ENCODE measurements at regions not wholly inside any gene's neighbourhood (a gene's known extent, or its start where the extent isn't known, plus 50 kb on each side); places are given as distances from the start of the nearest gene placed in this dataset.
"Not testable (repeated sequence)": the region's sequence is repeated elsewhere in the genome, so short reads cannot be mapped to it uniquely, and the experiment has no call there.

DNA sequence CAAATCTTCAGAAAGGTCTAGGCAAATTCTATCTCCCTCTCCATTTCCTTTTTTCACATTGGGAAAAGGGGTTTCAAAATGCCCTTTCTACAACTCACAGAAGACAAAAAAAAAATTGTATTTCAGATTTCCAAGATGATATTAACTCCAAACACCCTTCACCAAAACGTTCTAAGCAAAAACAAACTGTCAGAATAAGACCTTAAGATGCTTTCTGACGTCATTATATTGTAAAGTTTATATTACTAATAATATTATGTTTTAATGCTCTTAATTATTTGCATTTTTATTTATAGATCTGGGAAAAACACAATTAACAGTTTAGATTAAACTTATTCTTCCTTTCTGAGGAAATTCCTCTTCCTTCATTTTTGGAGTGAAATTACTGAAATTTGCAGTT is 624.2 kb downstream of the GALC start:
- TF ChIP-seq, protein P1, sequence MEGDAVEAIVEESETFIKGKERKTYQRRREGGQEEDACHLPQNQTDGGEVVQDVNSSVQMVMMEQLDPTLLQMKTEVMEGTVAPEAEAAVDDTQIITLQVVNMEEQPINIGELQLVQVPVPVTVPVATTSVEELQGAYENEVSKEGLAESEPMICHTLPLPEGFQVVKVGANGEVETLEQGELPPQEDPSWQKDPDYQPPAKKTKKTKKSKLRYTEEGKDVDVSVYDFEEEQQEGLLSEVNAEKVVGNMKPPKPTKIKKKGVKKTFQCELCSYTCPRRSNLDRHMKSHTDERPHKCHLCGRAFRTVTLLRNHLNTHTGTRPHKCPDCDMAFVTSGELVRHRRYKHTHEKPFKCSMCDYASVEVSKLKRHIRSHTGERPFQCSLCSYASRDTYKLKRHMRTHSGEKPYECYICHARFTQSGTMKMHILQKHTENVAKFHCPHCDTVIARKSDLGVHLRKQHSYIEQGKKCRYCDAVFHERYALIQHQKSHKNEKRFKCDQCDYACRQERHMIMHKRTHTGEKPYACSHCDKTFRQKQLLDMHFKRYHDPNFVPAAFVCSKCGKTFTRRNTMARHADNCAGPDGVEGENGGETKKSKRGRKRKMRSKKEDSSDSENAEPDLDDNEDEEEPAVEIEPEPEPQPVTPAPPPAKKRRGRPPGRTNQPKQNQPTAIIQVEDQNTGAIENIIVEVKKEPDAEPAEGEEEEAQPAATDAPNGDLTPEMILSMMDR (IDR thresholded peaks at IDR 0.05), result no peak
- no peaks in the 10 kb centered on the region for H3K4me1 Mint-ChIP-seq
- H3K27ac Mint-ChIP-seq, result no peak overlapping the region
- DNase-seq, result no peak
- H3K4me3 Mint-ChIP-seq, result no peak overlapping the region
- H3K27me3 Mint-ChIP-seq (ENCODE audit: low read depth, poor library complexity), result peaks cover 5% of the 10 kb centered on the region
- no peaks in the 10 kb centered on the region for H3K36me3 Mint-ChIP-seq (ENCODE audit: low read depth)
- H3K9me3 Mint-ChIP-seq, result no peaks in the 10 kb centered on the region

GRCh38 chr14:87360246-87360645 is 632.7 kb downstream of the GALC start:
- not testable (repeated sequence) for H3K36me3 Mint-ChIP-seq (ENCODE audit: low read depth); DNase-seq; H3K27me3 Mint-ChIP-seq (ENCODE audit: low read depth, poor library complexity); H3K4me3 Mint-ChIP-seq; H3K4me1 Mint-ChIP-seq; H3K27ac Mint-ChIP-seq
- peaks cover 26% of the 10 kb centered on the region for H3K9me3 Mint-ChIP-seq

DNA sequence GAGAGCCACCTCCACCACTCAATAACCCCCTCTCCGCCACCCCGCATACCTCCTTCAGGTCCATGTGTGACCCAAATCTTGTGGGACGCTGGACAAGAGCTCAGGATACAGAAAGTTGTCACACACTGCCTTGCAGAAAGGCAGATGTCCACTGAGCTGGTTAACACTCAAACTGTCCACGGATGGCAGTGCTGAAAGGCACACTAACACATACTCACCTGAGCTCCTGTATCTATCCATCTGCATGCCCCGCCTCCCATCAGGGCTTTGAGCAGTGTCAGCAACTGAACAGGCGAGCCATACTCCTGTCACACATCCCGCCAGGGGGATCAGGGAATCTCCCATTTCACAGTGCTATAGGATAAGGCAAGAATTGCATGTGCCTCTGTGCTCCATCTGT is 642.0 kb downstream of the GALC start:
- no peak overlapping the region for H3K4me3 Mint-ChIP-seq
- no peak overlapping the region for H3K27ac Mint-ChIP-seq

DNA sequence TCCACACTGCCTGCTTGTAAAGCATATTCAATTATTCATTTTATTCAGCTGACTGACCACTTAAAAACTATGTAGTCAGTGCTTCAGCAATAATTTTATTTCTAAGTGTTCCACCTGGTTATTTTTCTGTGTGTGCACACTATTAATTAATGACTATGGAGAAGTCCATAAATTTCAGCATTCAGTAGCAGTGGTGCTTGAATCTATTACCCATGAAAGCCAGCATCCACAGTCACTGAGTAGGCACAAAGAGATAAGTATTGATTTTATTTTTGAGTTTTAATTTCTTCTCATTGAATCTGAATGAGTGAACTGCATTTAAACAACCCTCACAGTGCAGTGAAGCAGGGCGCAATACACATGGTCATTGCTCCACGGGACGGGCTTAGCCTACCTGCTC is 643.1 kb downstream of the GALC start:
- H3K27me3 Mint-ChIP-seq (ENCODE audit: low read depth, poor library complexity), result peaks cover 7% of the 10 kb centered on the region
- TF ChIP-seq, protein P1 (IDR thresholded peaks at IDR 0.05), result no peak
- H3K36me3 Mint-ChIP-seq (ENCODE audit: low read depth), result no peaks in the 10 kb centered on the region
- peaks cover 10% of the 10 kb centered on the region for H3K9me3 Mint-ChIP-seq
- H3K4me1 Mint-ChIP-seq, result no peaks in the 10 kb centered on the region
- H3K27ac Mint-ChIP-seq, result no peak overlapping the region
- DNase-seq, result no peak
- no peak overlapping the region for H3K4me3 Mint-ChIP-seq

More for the DNA sequence above, 642.0 kb downstream of the GALC start:
- H3K36me3 Mint-ChIP-seq (ENCODE audit: low read depth), result no peaks in the 10 kb centered on the region
- no peak for DNase-seq
- H3K4me1 Mint-ChIP-seq, result no peaks in the 10 kb centered on the region
- TF ChIP-seq, protein P1 (IDR thresholded peaks at IDR 0.05), result no peak
- peaks cover 3% of the 10 kb centered on the region for H3K27me3 Mint-ChIP-seq (ENCODE audit: low read depth, poor library complexity)
- H3K9me3 Mint-ChIP-seq, result peaks cover 15% of the 10 kb centered on the region

GRCh38 chr14:87343652-87344051 is 649.3 kb downstream of the GALC start:
- DNase-seq, result no peak
- H3K9me3 Mint-ChIP-seq, result no peaks in the 10 kb centered on the region
- TF ChIP-seq, protein P1 (IDR thresholded peaks at IDR 0.05), result no peak
- H3K27ac Mint-ChIP-seq, result no peak overlapping the region
- peaks cover 15% of the 10 kb centered on the region for H3K27me3 Mint-ChIP-seq (ENCODE audit: low read depth, poor library complexity)
- H3K4me3 Mint-ChIP-seq, result no peak overlapping the region
- no peaks in the 10 kb centered on the region for H3K36me3 Mint-ChIP-seq (ENCODE audit: low read depth)
- H3K4me1 Mint-ChIP-seq, result no peaks in the 10 kb centered on the region

- no peak for DNase-seq
- H3K9me3 Mint-ChIP-seq, result no peaks in the 10 kb centered on the region
- TF ChIP-seq, protein P1 (IDR thresholded peaks at IDR 0.05), result no peak
- no peak overlapping the region for H3K4me3 Mint-ChIP-seq
- H3K27ac Mint-ChIP-seq, result no peak overlapping the region
- H3K27me3 Mint-ChIP-seq (ENCODE audit: low read depth, poor library complexity), result peaks cover 3% of the 10 kb centered on the region
- no peaks in the 10 kb centered on the region for H3K4me1 Mint-ChIP-seq
- no peaks in the 10 kb centered on the region for H3K36me3 Mint-ChIP-seq (ENCODE audit: low read depth)
Observed at GRCh38 chr14:87334997-87335685, 657.8 kb downstream of the GALC start.

Measured in nephron progenitor cell (in vitro differentiated cells).